ENCODE measurements at regions not wholly inside any gene's neighbourhood (a gene's known extent, or its start where the extent isn't known, plus 50 kb on each side); places are given as distances from the start of the nearest gene placed in this dataset.

- H3K27me3 ChIP-seq (replicated peaks; ENCODE audit: insufficient read depth): no peaks in the 10 kb centered on the region
- no peaks in the 10 kb centered on the region for H3K36me3 ChIP-seq
- H3K4me1 ChIP-seq (replicated peaks): no peaks in the 10 kb centered on the region
- H3K4me3 ChIP-seq: no peak overlapping the region
- 26% methylated on average over 1 of the region's 1 CpG for WGBS
- H3K27ac ChIP-seq: no peak overlapping the region
- no peaks in the 10 kb centered on the region for H3K9me3 ChIP-seq
- TF ChIP-seq POLR2A (IDR thresholded peaks at IDR 0.05) (no peak), POLR2AphosphoS5 (IDR thresholded peaks at IDR 0.05) (no peak), CTCF (IDR thresholded peaks at IDR 0.05) (no peak)
- intact Hi-C loops (cut with DNase I): no loop called here
- no peak for DNase-seq (ENCODE audit: low spot score)
Measured at GRCh38 chr6:155561257-155561965, 105.8 kb upstream of the NOX3 start.

DNA sequence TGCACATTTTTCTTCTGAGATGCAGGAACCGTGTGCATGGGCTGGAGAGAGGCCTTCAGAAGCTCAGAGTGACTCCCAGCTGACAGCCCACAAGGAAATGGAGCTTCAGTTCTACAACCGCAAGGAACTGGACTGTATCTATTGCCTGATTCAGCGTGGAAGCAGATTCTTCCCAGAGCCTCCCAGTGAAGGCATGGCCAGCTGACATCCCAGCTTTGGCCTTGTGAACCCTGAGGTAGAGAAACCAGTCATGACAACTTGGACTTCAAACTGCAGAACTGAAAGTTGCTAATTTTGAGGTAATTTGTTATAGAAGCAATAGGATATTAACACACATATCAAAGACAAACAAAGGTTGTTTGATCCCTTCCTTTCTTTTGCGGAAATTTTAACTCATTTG lies 94.3 kb upstream of the NOX3 start:
- 97% methylated on average over 4 of the region's 4 CpGs for WGBS
- TF ChIP-seq CTCF (IDR thresholded peaks at IDR 0.05) (no peak), POLR2A (IDR thresholded peaks at IDR 0.05) (no peak), POLR2AphosphoS5 (IDR thresholded peaks at IDR 0.05) (no peak)
- H3K27ac ChIP-seq: no peak overlapping the region
- H3K9me3 ChIP-seq: no peaks in the 10 kb centered on the region
- DNase-seq (ENCODE audit: low spot score): no peak
- intact Hi-C loops (cut with DNase I): no loop called here
- H3K36me3 ChIP-seq: no peaks in the 10 kb centered on the region
- no peaks in the 10 kb centered on the region for H3K4me1 ChIP-seq (replicated peaks)
- no peak overlapping the region for H3K4me3 ChIP-seq
- H3K27me3 ChIP-seq (replicated peaks; ENCODE audit: insufficient read depth): no peaks in the 10 kb centered on the region

- H3K36me3 ChIP-seq: no peaks in the 10 kb centered on the region
- H3K27me3 ChIP-seq (replicated peaks; ENCODE audit: insufficient read depth): no peaks in the 10 kb centered on the region
- no peaks in the 10 kb centered on the region for H3K9me3 ChIP-seq
- TF ChIP-seq POLR2A (IDR thresholded peaks at IDR 0.05) (no peak), CTCF (IDR thresholded peaks at IDR 0.05) (no peak), POLR2AphosphoS5 (IDR thresholded peaks at IDR 0.05) (no peak)
- intact Hi-C loops (cut with DNase I): no loop called here
- no peak for DNase-seq (ENCODE audit: low spot score)
- no peaks in the 10 kb centered on the region for H3K4me1 ChIP-seq (replicated peaks)
- H3K27ac ChIP-seq: no peak overlapping the region
- WGBS: 94% methylated on average over 9 of the region's 9 CpGs
- no peak overlapping the region for H3K4me3 ChIP-seq
Measured at GRCh38 chr6:155549028-155549798, 93.6 kb upstream of the NOX3 start.

GRCh38 chr6:155548576-155548975 lies 92.9 kb upstream of the NOX3 start:
- Histone ChIP-seq H3K36me3 (no peaks in the 10 kb centered on the region), H3K4me1 (replicated peaks) (no peaks in the 10 kb centered on the region), H3K27ac (no peak overlapping the region), H3K4me3 (no peak overlapping the region), H3K9me3 (no peaks in the 10 kb centered on the region), H3K27me3 (replicated peaks; ENCODE audit: insufficient read depth) (no peaks in the 10 kb centered on the region)
- TF ChIP-seq CTCF (IDR thresholded peaks at IDR 0.05) (no peak), POLR2A (IDR thresholded peaks at IDR 0.05) (no peak), POLR2AphosphoS5 (IDR thresholded peaks at IDR 0.05) (no peak)
- WGBS: 90% methylated on average over 4 of the region's 4 CpGs
- intact Hi-C loops (cut with DNase I): no loop called here
- DNase-seq (ENCODE audit: low spot score): no peak

- Histone ChIP-seq H3K27me3 (replicated peaks; ENCODE audit: insufficient read depth) (no peaks in the 10 kb centered on the region), H3K4me1 (replicated peaks) (no peaks in the 10 kb centered on the region), H3K36me3 (no peaks in the 10 kb centered on the region), H3K9me3 (no peaks in the 10 kb centered on the region), H3K4me3 (no peak overlapping the region), H3K27ac (no peak overlapping the region)
- no peak for DNase-seq (ENCODE audit: low spot score)
- 96% methylated on average over 2 of the region's 2 CpGs for whole genome bisulfite sequencing
- no peak for TF ChIP-seq CTCF (IDR thresholded peaks at IDR 0.05)
- TF ChIP-seq POLR2A (IDR thresholded peaks at IDR 0.05): no peak
- intact Hi-C loops (cut with DNase I): no loop called here
Measured at GRCh38 chr6:155544677-155545076, 89.0 kb upstream of the NOX3 start.

All from prostate gland (tissue), 2 donors.